ENCODE measurements at regions not wholly inside any gene's neighbourhood (a gene's known extent, or its start where the extent isn't known, plus 50 kb on each side); places are given as distances from the start of the nearest gene placed in this dataset.

- no peak for TF ChIP-seq CTCF (IDR thresholded peaks at IDR 0.05)
- no peak for TF ChIP-seq POLR2A (IDR thresholded peaks at IDR 0.05)
These were observed 123.0 kb upstream of the VSTM2A start for GRCh38 chr7:54419209-54419608.

Data from body of pancreas (tissue), 4 donors.